ENCODE measurements at regions not wholly inside any gene's neighbourhood (a gene's known extent, or its start where the extent isn't known, plus 50 kb on each side); places are given as distances from the start of the nearest gene placed in this dataset.

- Histone ChIP-seq H3K36me3 (ENCODE audit: control insufficient read depth in 2 of 2, insufficient read depth in 2 of 2, low read length in 1 of 2) (no peaks in the 10 kb centered on the region), H2AFZ (ENCODE audit: control insufficient read depth, low read depth, low read length) (no peak overlapping the region), H3K27me3 (replicated peaks in 1 of 2; ENCODE audit: control insufficient read depth in 2 of 2, insufficient read depth in 2 of 2, low read length in 1 of 2) (peaks cover 2 to 10% of the 10 kb centered on the region in 2 experiments; a peak in 2 of 4 replicates), H3K9me3 (replicated peaks; ENCODE audit: control insufficient read depth, insufficient read depth, low read length) (no peaks in the 10 kb centered on the region; the same call in 2 of the 3 replicates), H3K9ac (ENCODE audit: control insufficient read depth, insufficient read depth, low read length) (no peak overlapping the region), H4K20me1 (ENCODE audit: control insufficient read depth, insufficient read depth) (no peaks in the 10 kb centered on the region), H3K4me1 (ENCODE audit: control insufficient read depth, insufficient read depth, low read length) (no peaks in the 10 kb centered on the region; the same call in 1 of the 2 replicates), H3K4me2 (ENCODE audit: control insufficient read depth, insufficient read depth) (no peak overlapping the region), H3K79me2 (ENCODE audit: control insufficient read depth, insufficient read depth, low read length) (no peaks in the 10 kb centered on the region), H3K4me3 (no peak overlapping the region), H3K27ac (ENCODE audit: control insufficient read depth, insufficient read depth) (no peak overlapping the region)
- intact Hi-C loops (cut with micrococcal nuclease; ENCODE audit: unreplicated experiment) (loop anchor here (5.0 kb wide), 1 partner anchor 236 kb away; no protein-coding TSS in a partner anchor), in situ Hi-C loops (cut with MboI) (no loop called here)
- ChIA-PET CTCF (interaction anchor here (1.0 to 2.0 kb wide), 4 partner anchors 21 to 322 kb away, joined by 3 to 7 read pairs (median 4); no protein-coding TSS in a partner anchor), RAD21 (ENCODE audit: unreplicated experiment) (interaction anchor here (0.5 kb wide), 1 partner anchor 127 kb away, joined by 4 read pairs; no protein-coding TSS in a partner anchor), SMC1A (ENCODE audit: uncharacterized antibody, unreplicated experiment) (interaction anchor here (0.9 to 1.9 kb wide), 2 partner anchors 11 to 238 kb away, joined by 3 to 6 read pairs; no protein-coding TSS in a partner anchor), POLR2A (interaction anchor here (0.6 kb wide), 1 partner anchor 42 kb away, joined by 5 read pairs; no protein-coding TSS in a partner anchor)
- DNase-seq (ENCODE audit: low read depth, low spot score) (no peak), FAIRE-seq (no peak), ATAC-seq (no peak)
- 46% methylated on average over 2 of the region's 2 CpGs for WGBS (ENCODE audit: insufficient coverage, insufficient replicate concordance, low lambda C conversion rate, missing lambda C conversion rate)
- BruUV-seq (replicated peaks), result no TSS peak
- TF ChIP-seq SRF (IDR thresholded peaks at IDR 0.05; ENCODE audit: low read depth in 2 of 2, low read length in 2 of 2) (no peak), DPF2 (IDR thresholded peaks at IDR 0.05) (no peak), EP300 (IDR thresholded peaks at IDR 0.05; ENCODE audit: borderline replicate concordance in 1 of 2, control insufficient read depth in 1 of 2, low read depth in 2 of 2, low read length in 2 of 2) (no peak), RELA (IDR thresholded peaks at IDR 0.05; ENCODE audit: borderline replicate concordance, partially characterized antibody) (no peak)
- TF ChIP-seq, protein P1, sequence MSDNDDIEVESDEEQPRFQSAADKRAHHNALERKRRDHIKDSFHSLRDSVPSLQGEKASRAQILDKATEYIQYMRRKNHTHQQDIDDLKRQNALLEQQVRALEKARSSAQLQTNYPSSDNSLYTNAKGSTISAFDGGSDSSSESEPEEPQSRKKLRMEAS (IDR thresholded peaks at IDR 0.05; ENCODE audit: low read depth, low read length), result no peak
These were observed 185.9 kb downstream of the ABHD5 start for GRCh38 chr3:43876648-43877047.

- DNase-seq (ENCODE audit: low read depth, low spot score) (no peak), ATAC-seq (peak; percentile 88), FAIRE-seq (peak; percentile 89)
- peak; percentile 80 for TF ChIP-seq RAD21 (IDR thresholded peaks at IDR 0.05; ENCODE audit: insufficient read depth, low read depth, low read length)
- no peak for TF ChIP-seq GABPA (IDR thresholded peaks at IDR 0.05; ENCODE audit: low read depth)
- peak; percentile 52 to 57 (median 55) for TF ChIP-seq CTCF (IDR thresholded peaks at IDR 0.05 in 2 of 3, conservative IDR thresholded peaks at IDR 0.05 in 1 of 3; ENCODE audit: control insufficient read depth in 2 of 3, extremely low read depth in 1 of 3, insufficient read depth in 1 of 3, low read depth in 3 of 3, low read length in 3 of 3)
- peak; percentile 51; the same call in 1 of the 2 replicates for TF ChIP-seq YY1 (IDR thresholded peaks at IDR 0.05; ENCODE audit: low read depth, low read length)
- peak; percentile 76 for TF ChIP-seq SMC3 (IDR thresholded peaks at IDR 0.05; ENCODE audit: borderline replicate concordance, low read length)
- H3K9ac ChIP-seq (ENCODE audit: control insufficient read depth, insufficient read depth, low read length), result no peak overlapping the region
- no peaks in the 10 kb centered on the region for H3K79me2 ChIP-seq (ENCODE audit: control insufficient read depth, insufficient read depth, low read length)
- no TSS peak for BruUV-seq (replicated peaks)
- no peak overlapping the region for H3K27ac ChIP-seq (ENCODE audit: control insufficient read depth, insufficient read depth)
- no peak overlapping the region for H3K4me2 ChIP-seq (ENCODE audit: control insufficient read depth, insufficient read depth)
- no peaks in the 10 kb centered on the region; the same call in 2 of the 3 replicates for H3K9me3 ChIP-seq (replicated peaks; ENCODE audit: control insufficient read depth, insufficient read depth, low read length)
- POLR2A ChIA-PET, result no interaction called here
- H3K4me3 ChIP-seq, result no peak overlapping the region
- CTCF ChIA-PET, result interaction anchor here (0.6 to 1.9 kb wide), 17 partner anchors 23 to 357 kb away, joined by 3 to 15 read pairs (median 4); no protein-coding TSS in a partner anchor
- H3K4me1 ChIP-seq (ENCODE audit: control insufficient read depth, insufficient read depth, low read length), result no peaks in the 10 kb centered on the region; the same call in 1 of the 2 replicates
- RAD21 ChIA-PET (ENCODE audit: unreplicated experiment), result interaction anchor here (0.5 to 2.6 kb wide), 11 partner anchors 23 to 320 kb away, joined by 3 to 12 read pairs (median 3); no protein-coding TSS in a partner anchor
- H2AFZ ChIP-seq (ENCODE audit: control insufficient read depth, low read depth, low read length), result no peak overlapping the region; the same call in 1 of the 2 replicates
- H3K27me3 ChIP-seq (replicated peaks in 1 of 2; ENCODE audit: control insufficient read depth in 2 of 2, insufficient read depth in 2 of 2, low read length in 1 of 2), result peaks cover 2 to 7% of the 10 kb centered on the region in 2 experiments; a peak in 1 of 4 replicates
- intact Hi-C loops (cut with micrococcal nuclease; ENCODE audit: unreplicated experiment), result loop anchor here (1.0 to 5.0 kb wide), 3 partner anchors 47 to 319 kb away; no protein-coding TSS in a partner anchor
- 0% methylated on average over 4 of the region's 4 CpGs for WGBS (ENCODE audit: insufficient coverage, insufficient replicate concordance, low lambda C conversion rate, missing lambda C conversion rate)
- H4K20me1 ChIP-seq (ENCODE audit: control insufficient read depth, insufficient read depth), result no peaks in the 10 kb centered on the region
- in situ Hi-C loops (cut with MboI), result no loop called here
- H3K36me3 ChIP-seq (ENCODE audit: control insufficient read depth in 2 of 2, insufficient read depth in 2 of 2, low read length in 1 of 2), result no peaks in the 10 kb centered on the region
- SMC1A ChIA-PET (ENCODE audit: uncharacterized antibody, unreplicated experiment), result interaction anchor here (0.7 to 2.7 kb wide), 12 partner anchors 18 to 326 kb away, joined by 3 to 12 read pairs (median 4); no protein-coding TSS in a partner anchor
These were observed 188.4 kb downstream of the ABHD5 start for GRCh38 chr3:43879166-43879565.
